Heart left ventricle (tissue), 16 donors: ENCODE measurements at regions not wholly inside any gene's neighbourhood (a gene's known extent, or its start where the extent isn't known, plus 50 kb on each side); places are given as distances from the start of the nearest gene placed in this dataset.
"Not testable (repeated sequence)": the region's sequence is repeated elsewhere in the genome, so short reads cannot be mapped to it uniquely, and the experiment has no call there.

ENCODE experiments used
- ATAC-seq, 4 donors: fragments of 200-7000 bp; cut with Tn5 transposase; one replicate each; pipeline ENCODE4 v1.9.1; 2020 to 2022; ENCODE audit warnings: moderate library complexity in 4 of 4, mild to moderate bottlenecking in 3 of 4, moderate number of reproducible peaks in 1 of 4
- DNase-seq, 5 donors: peaks; one replicate each; pipeline ENCODE4 v3.0.0-alpha.2; 2020
- H3K27ac ChIP-seq, 12 donors: fragments of 200-600 bp; sonication (generic) in 4 of 12; one replicate each; pipeline versions ENCODE4 v1.5.0 to v1.8.0; 2016 to 2022; ENCODE audit warnings: mild to moderate bottlenecking in 2 of 12
- H3K27me3 ChIP-seq, 9 donors: fragments of 200-600 bp; sonication (generic) in 2 of 9; one replicate each; pipeline versions ENCODE4 v1.5.1 to v1.8.0; 2016 to 2022; ENCODE audit warnings: mild to moderate bottlenecking in 3 of 9
- H3K36me3 ChIP-seq, 9 donors: fragments of 200-600 bp; sonication (generic) in 2 of 9; one replicate each; pipeline versions ENCODE4 v1.5.0 to v1.8.0; 2018 to 2022; ENCODE audit warnings: mild to moderate bottlenecking in 2 of 9
- H3K4me1 ChIP-seq, 12 donors: fragments of 200-600 bp; sonication (generic) in 4 of 12; one replicate each; pipeline versions ENCODE4 v1.5.0 to v1.8.0; 2016 to 2022; ENCODE audit warnings: mild to moderate bottlenecking in 3 of 12
- H3K4me3 ChIP-seq, 12 donors: fragments of 200-600 bp; sonication (generic) in 4 of 12; one replicate each; pipeline versions ENCODE4 v1.5.0 to v1.8.0; 2017 to 2022; ENCODE audit warnings: mild to moderate bottlenecking in 9 of 12, moderate library complexity in 4 of 12
- H3K9me3 ChIP-seq, 12 donors: fragments of 200-600 bp; sonication (generic) in 4 of 12; one replicate each; pipeline versions ENCODE4 v1.5.0 to v1.8.0; 2016 to 2022; ENCODE audit warnings: mild to moderate bottlenecking in 1 of 12
- POLR2A ChIP-seq, 2 donors: fragments of 450-650 bp; IDR thresholded peaks; one replicate each; pipeline ENCODE4 v1.6.1; 2017; ENCODE audit warnings: antibody characterized with exemption in 2 of 2, mild to moderate bottlenecking in 2 of 2, moderate library complexity in 2 of 2
- WGBS, 4 donors: extraction: QIAGEN DNeasy Blood & Tissue Kit in 2 of 4; methylation state at CpG; one replicate each; pipeline versions ENCODE4 v1.1.5 to v1.1.7; 2013 to 2018; 5-methylcytosine and 5-hydroxymethylcytosine counted together
- intact Hi-C, 10 donors: fragments of 100-400 bp; cut with DNase I; formaldehyde crosslinking; loops; one replicate each; pipeline versions ENCODE4 v1.11.1 to v1.14.2; 2022
- TF ChIP-seq, protein P1 (sequence below), 12 donors: fragments of 200-600 bp; sonication (generic) in 4 of 12; IDR thresholded peaks; one replicate each; pipeline versions ENCODE4 v1.5.0 to v1.8.0; 2018 to 2022; ENCODE audit warnings: antibody characterized with exemption in 12 of 12, mild to moderate bottlenecking in 5 of 12
- donor health status: ischemic (EF 13 %, LVEDD 7.1; RV severe dilation, severe dysfunction).
- donor health status: healthy with polysubstance abuse.
- donor health status: DM: no; HTN: yes; CAD: no.
- donor health status: DM: no; HTN: no; CAD: no.
- donor health status: ischemic (EF 25% LVEDD 6.9; RV normal size, moderate dysfunction).
- donor health status: ischemic (EF 25% LVEDD 5.7; RV mildly dilated, moderate dysfunction).
- donor health status: healthy.
- donor health status: DM: yes; HTN: yes; CAD: no.
- donor health status: ischemic (EF 35%, LVEDD 5.7; RV mildly dilated, moderate dysfunction).
- donor health status: nonischemic (EF 11% LVEDD 7.7; RV severe dilation, severe dysfunction).
- donor health status: DM: yes; HTN: yes; CAD: no.
- donor health status: PGD.
- donor health status: ischemic (EF 29% LVEDD 5.4; RV normal size, mild dysfunction).
- donor health status: nonischemic (EF 23%, LVEDD 6.1; RV moderate dilation, normal function).

DNA sequence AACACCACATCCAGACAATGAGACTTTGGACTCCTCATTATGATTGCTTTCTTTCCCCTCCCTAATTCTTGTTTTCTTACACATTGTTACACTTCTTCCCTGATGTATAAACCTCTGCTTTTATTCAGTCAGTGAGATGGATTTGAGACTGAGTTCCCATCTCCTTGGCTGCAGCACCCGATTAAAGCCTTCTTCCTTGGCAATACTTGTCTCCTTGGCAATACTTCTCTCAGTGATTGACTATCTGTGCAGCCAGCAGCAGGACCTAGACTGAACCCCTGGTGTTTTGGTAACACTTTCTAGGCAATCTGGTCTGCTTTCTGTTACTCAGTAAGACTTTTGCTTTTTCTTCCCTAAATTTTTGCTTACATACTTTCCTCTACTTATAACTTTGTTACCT, 492.8 kb upstream of the SMC2 start:
- TF ChIP-seq POLR2A (IDR thresholded peaks at IDR 0.05) = no peak
- TF ChIP-seq, protein P1, sequence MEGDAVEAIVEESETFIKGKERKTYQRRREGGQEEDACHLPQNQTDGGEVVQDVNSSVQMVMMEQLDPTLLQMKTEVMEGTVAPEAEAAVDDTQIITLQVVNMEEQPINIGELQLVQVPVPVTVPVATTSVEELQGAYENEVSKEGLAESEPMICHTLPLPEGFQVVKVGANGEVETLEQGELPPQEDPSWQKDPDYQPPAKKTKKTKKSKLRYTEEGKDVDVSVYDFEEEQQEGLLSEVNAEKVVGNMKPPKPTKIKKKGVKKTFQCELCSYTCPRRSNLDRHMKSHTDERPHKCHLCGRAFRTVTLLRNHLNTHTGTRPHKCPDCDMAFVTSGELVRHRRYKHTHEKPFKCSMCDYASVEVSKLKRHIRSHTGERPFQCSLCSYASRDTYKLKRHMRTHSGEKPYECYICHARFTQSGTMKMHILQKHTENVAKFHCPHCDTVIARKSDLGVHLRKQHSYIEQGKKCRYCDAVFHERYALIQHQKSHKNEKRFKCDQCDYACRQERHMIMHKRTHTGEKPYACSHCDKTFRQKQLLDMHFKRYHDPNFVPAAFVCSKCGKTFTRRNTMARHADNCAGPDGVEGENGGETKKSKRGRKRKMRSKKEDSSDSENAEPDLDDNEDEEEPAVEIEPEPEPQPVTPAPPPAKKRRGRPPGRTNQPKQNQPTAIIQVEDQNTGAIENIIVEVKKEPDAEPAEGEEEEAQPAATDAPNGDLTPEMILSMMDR (IDR thresholded peaks at IDR 0.05) = no peak
- DNase-seq (no peak), ATAC-seq (no peak)
- Histone ChIP-seq H3K27me3 (no peaks in the 10 kb centered on the region), H3K4me3 (no peak overlapping the region), H3K36me3 (no peaks in the 10 kb centered on the region), H3K9me3 (peaks cover 0 to 26% (median 4%) of the 10 kb centered on the region in 12 donors), H3K27ac (no peak overlapping the region), H3K4me1 (no peaks in the 10 kb centered on the region)
- intact Hi-C loops = no loop called here
- 77 to 90% (median 79%) methylated on average over 1 of the region's 1 CpG for WGBS, 4 donors

DNA sequence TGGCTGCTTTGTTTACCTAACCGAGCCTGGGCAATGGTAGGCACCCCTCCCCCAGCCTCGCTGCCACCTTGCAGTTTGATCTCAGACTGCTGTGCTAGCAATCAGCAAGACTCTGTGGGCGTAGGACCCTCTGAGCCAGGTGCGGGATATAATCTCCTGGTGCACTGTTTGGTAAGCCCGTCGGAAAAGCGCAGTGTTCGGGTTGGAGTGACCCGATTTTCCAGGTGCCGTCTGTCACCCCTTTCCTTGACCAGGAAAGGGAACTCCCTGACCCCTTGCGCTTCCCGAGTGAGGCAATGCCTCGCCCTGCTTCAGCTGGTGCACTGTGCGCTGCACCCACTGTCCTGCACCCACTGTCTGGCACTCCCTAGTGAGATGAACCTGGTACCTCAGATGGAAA, 482.2 kb upstream of the SMC2 start:
- H3K36me3 ChIP-seq, H3K4me3 ChIP-seq, H3K27ac ChIP-seq, H3K27me3 ChIP-seq, H3K4me1 ChIP-seq, ATAC-seq, DNase-seq, intact Hi-C loops: not testable (repeated sequence)
- peaks cover 0 to 27% (median 0%) of the 10 kb centered on the region in 12 donors for H3K9me3 ChIP-seq
- WGBS, 4 donors = 83 to 96% (median 90%) methylated on average over 6 to 14 of the region's 14 CpGs

DNA sequence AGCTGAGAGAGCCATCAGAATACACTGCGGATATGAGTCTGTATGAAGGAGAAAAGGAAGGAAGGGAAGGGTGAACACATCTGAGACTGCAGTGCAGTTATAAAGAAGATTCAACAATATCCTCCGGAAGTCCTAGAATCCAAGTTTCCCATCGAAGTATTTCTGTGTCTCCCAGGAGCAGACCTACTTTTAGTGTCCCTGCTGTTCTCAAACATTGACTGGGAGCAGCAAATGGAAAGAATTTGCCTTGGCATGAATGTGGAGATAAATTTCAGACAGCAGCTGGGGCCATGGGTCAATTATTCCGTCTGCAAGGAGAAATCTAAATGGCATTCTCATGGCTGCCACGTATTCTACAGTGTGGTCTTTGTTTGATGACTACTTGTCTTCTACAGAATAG, 478.1 kb upstream of the SMC2 start:
- WGBS, 4 donors = 40 to 52% (median 45%) methylated on average over 5 of the region's 5 CpGs
- Histone ChIP-seq H3K36me3 (no peaks in the 10 kb centered on the region), H3K27me3 (no peaks in the 10 kb centered on the region), H3K4me1 (peaks cover 0 to 9% (median 0%) of the 10 kb centered on the region in 12 donors), H3K9me3 (peaks cover 0 to 21% (median 0%) of the 10 kb centered on the region in 12 donors), H3K4me3 (no peak overlapping the region), H3K27ac (peak overlapping the region in 2 of 12 donors; percentile 47 to 60)
- ATAC-seq (peak in 1 of 4 donors; percentile 24), DNase-seq (no peak)
- TF ChIP-seq, protein P1 (IDR thresholded peaks at IDR 0.05) = no peak
- TF ChIP-seq POLR2A (IDR thresholded peaks at IDR 0.05) = no peak
- intact Hi-C loops = no loop called here

DNA sequence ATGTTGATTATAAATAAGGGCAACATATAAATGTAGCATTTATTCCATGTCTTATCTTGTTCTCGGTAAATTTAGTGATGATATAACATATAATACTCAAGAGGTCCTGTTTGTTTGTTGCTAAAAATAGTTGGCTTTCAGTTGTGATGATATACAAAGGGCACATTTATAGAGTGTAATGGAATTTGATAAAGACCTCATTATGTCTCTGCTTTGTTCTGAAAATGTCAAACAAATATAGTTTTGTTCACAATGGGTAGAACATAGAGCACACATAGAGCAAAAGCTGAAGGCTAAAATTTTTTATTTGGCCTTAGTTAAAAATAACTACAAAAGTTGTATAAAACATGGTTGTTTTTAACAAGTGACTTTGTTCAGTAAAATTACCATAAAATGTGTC, 477.1 kb upstream of the SMC2 start:
- WGBS, 4 donors = 26 to 46% (median 39%) methylated on average over 1 of the region's 1 CpG
- no peak for ATAC-seq
- intact Hi-C loops = no loop called here
- H3K27me3 ChIP-seq = no peaks in the 10 kb centered on the region
- H3K4me3 ChIP-seq = no peak overlapping the region
- peak overlapping the region in 2 of 12 donors; percentile 14 to 47 for H3K27ac ChIP-seq
- H3K9me3 ChIP-seq = peaks cover 0 to 21% (median 0%) of the 10 kb centered on the region in 12 donors
- no peak for DNase-seq
- H3K4me1 ChIP-seq = peaks cover 0 to 9% (median 0%) of the 10 kb centered on the region in 12 donors
- no peak for TF ChIP-seq POLR2A (IDR thresholded peaks at IDR 0.05)
- TF ChIP-seq, protein P1 (IDR thresholded peaks at IDR 0.05) = no peak
- no peaks in the 10 kb centered on the region for H3K36me3 ChIP-seq

DNA sequence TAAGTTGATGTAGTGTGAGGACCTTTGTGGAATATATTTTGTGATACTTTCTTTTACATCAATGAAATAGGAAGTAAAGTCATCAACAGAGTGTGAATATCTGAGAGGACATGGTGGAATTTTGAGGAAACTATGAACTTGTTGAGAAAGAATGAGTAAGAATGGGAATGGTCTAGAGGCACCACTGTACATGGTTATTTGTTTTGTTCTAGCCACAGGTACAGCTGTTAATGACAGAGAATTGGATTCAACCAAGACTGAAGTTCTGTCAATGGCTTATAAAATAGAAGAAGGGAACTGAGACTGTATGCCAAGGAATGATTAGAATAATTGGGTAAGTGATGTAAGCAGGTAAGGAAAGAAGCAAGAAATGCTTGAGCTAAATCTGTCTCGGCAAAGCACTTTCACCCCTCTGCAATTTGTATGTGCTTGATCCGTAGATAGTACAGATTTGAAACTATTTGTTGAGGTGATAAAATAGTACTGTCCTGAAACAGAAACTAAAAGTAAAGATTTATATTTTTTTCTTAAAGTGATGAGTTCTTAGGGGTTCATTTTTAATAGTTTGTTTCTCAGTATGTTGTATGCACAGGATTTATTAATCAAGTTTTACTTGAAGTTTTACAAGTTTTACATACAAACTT, 468.8 kb upstream of the SMC2 start:
- Histone ChIP-seq H3K36me3 (no peaks in the 10 kb centered on the region), H3K4me3 (no peak overlapping the region), H3K4me1 (no peaks in the 10 kb centered on the region), H3K27ac (no peak overlapping the region), H3K9me3 (no peaks in the 10 kb centered on the region), H3K27me3 (no peaks in the 10 kb centered on the region)
- intact Hi-C loops = no loop called here
- TF ChIP-seq POLR2A (IDR thresholded peaks at IDR 0.05) = no peak
- TF ChIP-seq, protein P1 (IDR thresholded peaks at IDR 0.05) = no peak
- WGBS, 4 donors = 81 to 82% (median 82%) methylated on average over 2 of the region's 2 CpGs
- ATAC-seq (no peak), DNase-seq (no peak)
